ENCODE measurements at regions not wholly inside any gene's neighbourhood (a gene's known extent, or its start where the extent isn't known, plus 50 kb on each side); places are given as distances from the start of the nearest gene placed in this dataset.

GRCh38 chr2:239852272-239852671, 172.9 kb downstream of the NDUFA10 start:
- H3K4me3 ChIP-seq (ENCODE audit: low read length): no peak overlapping the region
- H3K9ac ChIP-seq (ENCODE audit: low read depth, low read length): no peak overlapping the region
- no peaks in the 10 kb centered on the region for H3K36me3 ChIP-seq (ENCODE audit: insufficient read depth, low read length)
- no peaks in the 10 kb centered on the region for H3K27me3 ChIP-seq (ENCODE audit: insufficient read depth, low read length)
- H3K27ac ChIP-seq (ENCODE audit: low read depth, low read length): no peak overlapping the region
- H3K4me1 ChIP-seq (ENCODE audit: insufficient read depth, low read length): no peaks in the 10 kb centered on the region
- 0 out of 2 replicates have a peak, but pooled peaks cover 2% of the 10 kb centered on the region for H3K9me3 ChIP-seq (ENCODE audit: insufficient read depth, low read depth, low read length)
- 91% methylated on average over 7 of the region's 7 CpGs for WGBS

- Histone ChIP-seq H3K4me1 (ENCODE audit: insufficient read depth, low read length) (no peaks in the 10 kb centered on the region), H3K36me3 (ENCODE audit: insufficient read depth, low read length) (no peaks in the 10 kb centered on the region), H3K27me3 (ENCODE audit: insufficient read depth, low read length) (no peaks in the 10 kb centered on the region), H3K4me3 (ENCODE audit: low read length) (no peak overlapping the region), H3K9me3 (ENCODE audit: insufficient read depth, low read depth, low read length) (peaks cover 6% of the 10 kb centered on the region; the same call in 1 of the 2 replicates), H3K27ac (ENCODE audit: low read depth, low read length) (no peak overlapping the region), H3K9ac (ENCODE audit: low read depth, low read length) (no peak overlapping the region)
- WGBS: 78% methylated on average over 9 of the region's 9 CpGs
These were observed 178.1 kb downstream of the NDUFA10 start for GRCh38 chr2:239846789-239847676.

GRCh38 chr2:239845968-239846367, 179.2 kb downstream of the NDUFA10 start:
- Histone ChIP-seq H3K4me1 (ENCODE audit: insufficient read depth, low read length) (no peaks in the 10 kb centered on the region), H3K27ac (ENCODE audit: low read depth, low read length) (no peak overlapping the region), H3K9me3 (ENCODE audit: insufficient read depth, low read depth, low read length) (peaks cover 6% of the 10 kb centered on the region; the same call in 1 of the 2 replicates), H3K9ac (ENCODE audit: low read depth, low read length) (no peak overlapping the region), H3K4me3 (ENCODE audit: low read length) (no peak overlapping the region), H3K27me3 (ENCODE audit: insufficient read depth, low read length) (no peaks in the 10 kb centered on the region), H3K36me3 (ENCODE audit: insufficient read depth, low read length) (no peaks in the 10 kb centered on the region)

GRCh38 chr2:239839306-239839705, 185.8 kb downstream of the NDUFA10 start:
- 70% methylated on average over 5 of the region's 5 CpGs for WGBS
- Histone ChIP-seq H3K27me3 (ENCODE audit: insufficient read depth, low read length) (no peaks in the 10 kb centered on the region), H3K36me3 (ENCODE audit: insufficient read depth, low read length) (no peaks in the 10 kb centered on the region), H3K4me3 (ENCODE audit: low read length) (no peak overlapping the region), H3K9me3 (ENCODE audit: insufficient read depth, low read depth, low read length) (peaks cover 9% of the 10 kb centered on the region), H3K9ac (ENCODE audit: low read depth, low read length) (no peak overlapping the region), H3K4me1 (ENCODE audit: insufficient read depth, low read length) (no peaks in the 10 kb centered on the region), H3K27ac (ENCODE audit: low read depth, low read length) (no peak overlapping the region)

GRCh38 chr2:239836021-239836765, 188.9 kb downstream of the NDUFA10 start:
- Histone ChIP-seq H3K27ac (ENCODE audit: low read depth, low read length) (no peak overlapping the region), H3K36me3 (ENCODE audit: insufficient read depth, low read length) (no peaks in the 10 kb centered on the region), H3K4me3 (ENCODE audit: low read length) (no peak overlapping the region), H3K27me3 (ENCODE audit: insufficient read depth, low read length) (no peaks in the 10 kb centered on the region), H3K4me1 (ENCODE audit: insufficient read depth, low read length) (0 out of 2 replicates have a peak, but pooled peaks cover 5% of the 10 kb centered on the region), H3K9ac (ENCODE audit: low read depth, low read length) (no peak overlapping the region), H3K9me3 (ENCODE audit: insufficient read depth, low read depth, low read length) (peaks cover 5% of the 10 kb centered on the region; the same call in 1 of the 2 replicates)
- 91% methylated on average over 7 of the region's 7 CpGs for WGBS

- H3K4me1 ChIP-seq (ENCODE audit: insufficient read depth, low read length): 0 out of 2 replicates have a peak, but pooled peaks cover 9% of the 10 kb centered on the region
- H3K4me3 ChIP-seq (ENCODE audit: low read length): no peak overlapping the region
- 93% methylated on average over 5 of the region's 5 CpGs for WGBS
- no peak overlapping the region for H3K9ac ChIP-seq (ENCODE audit: low read depth, low read length)
- peaks cover 5% of the 10 kb centered on the region; the same call in 1 of the 2 replicates for H3K9me3 ChIP-seq (ENCODE audit: insufficient read depth, low read depth, low read length)
- H3K27me3 ChIP-seq (ENCODE audit: insufficient read depth, low read length): no peaks in the 10 kb centered on the region
- H3K36me3 ChIP-seq (ENCODE audit: insufficient read depth, low read length): no peaks in the 10 kb centered on the region
- no peak overlapping the region for H3K27ac ChIP-seq (ENCODE audit: low read depth, low read length)
These were observed 190.1 kb downstream of the NDUFA10 start for GRCh38 chr2:239835056-239835455.

- WGBS: 95% methylated on average over 8 of the region's 8 CpGs
- H3K9ac ChIP-seq (ENCODE audit: low read depth, low read length): no peak overlapping the region
- no peaks in the 10 kb centered on the region for H3K27me3 ChIP-seq (ENCODE audit: insufficient read depth, low read length)
These were observed 191.0 kb downstream of the NDUFA10 start for GRCh38 chr2:239834143-239834542.

GRCh38 chr2:239833269-239834109, 191.7 kb downstream of the NDUFA10 start:
- Histone ChIP-seq H3K4me3 (ENCODE audit: low read length) (no peak overlapping the region), H3K4me1 (ENCODE audit: insufficient read depth, low read length) (0 out of 2 replicates have a peak, but pooled peaks cover 9% of the 10 kb centered on the region), H3K9me3 (ENCODE audit: insufficient read depth, low read depth, low read length) (peaks cover 5% of the 10 kb centered on the region; the same call in 1 of the 2 replicates), H3K36me3 (ENCODE audit: insufficient read depth, low read length) (no peaks in the 10 kb centered on the region), H3K27me3 (ENCODE audit: insufficient read depth, low read length) (no peaks in the 10 kb centered on the region), H3K9ac (ENCODE audit: low read depth, low read length) (no peak overlapping the region), H3K27ac (ENCODE audit: low read depth, low read length) (no peak overlapping the region)
- 92% methylated on average over 21 of the region's 21 CpGs for WGBS

More at GRCh38 chr2:239834143-239834542, 191.0 kb downstream of the NDUFA10 start:
- no peak overlapping the region for H3K27ac ChIP-seq (ENCODE audit: low read depth, low read length)
- 0 out of 2 replicates have a peak, but pooled peaks cover 9% of the 10 kb centered on the region for H3K4me1 ChIP-seq (ENCODE audit: insufficient read depth, low read length)
- H3K36me3 ChIP-seq (ENCODE audit: insufficient read depth, low read length): no peaks in the 10 kb centered on the region
- H3K9me3 ChIP-seq (ENCODE audit: insufficient read depth, low read depth, low read length): peaks cover 5% of the 10 kb centered on the region; the same call in 1 of the 2 replicates
- H3K4me3 ChIP-seq (ENCODE audit: low read length): no peak overlapping the region

GRCh38 chr2:239832490-239833268, 192.5 kb downstream of the NDUFA10 start:
- no peaks in the 10 kb centered on the region for H3K36me3 ChIP-seq (ENCODE audit: insufficient read depth, low read length)
- no peaks in the 10 kb centered on the region for H3K27me3 ChIP-seq (ENCODE audit: insufficient read depth, low read length)
- H3K9ac ChIP-seq (ENCODE audit: low read depth, low read length): no peak overlapping the region
- no peak overlapping the region for H3K4me3 ChIP-seq (ENCODE audit: low read length)
- H3K27ac ChIP-seq (ENCODE audit: low read depth, low read length): no peak overlapping the region
- WGBS: 91% methylated on average over 19 of the region's 19 CpGs
- 0 out of 2 replicates have a peak, but pooled peaks cover 9% of the 10 kb centered on the region for H3K4me1 ChIP-seq (ENCODE audit: insufficient read depth, low read length)
- H3K9me3 ChIP-seq (ENCODE audit: insufficient read depth, low read depth, low read length): peaks cover 5% of the 10 kb centered on the region; the same call in 1 of the 2 replicates

Data from HUES64 (cell line).